ENCODE measurements at regions not wholly inside any gene's neighbourhood (a gene's known extent, or its start where the extent isn't known, plus 50 kb on each side); places are given as distances from the start of the nearest gene placed in this dataset.

GRCh38 chr4:180664766-180665368 lies 1578.3 kb upstream of the TENM3 start:
- Histone ChIP-seq H3K9ac (ENCODE audit: insufficient read length) (no peak overlapping the region), H3K36me3 (ENCODE audit: insufficient read depth, low read length) (no peaks in the 10 kb centered on the region), H3K4me3 (peak overlapping the region; percentile 72), H3K9me3 (ENCODE audit: low read depth, low read length) (no peaks in the 10 kb centered on the region), H3K27ac (0 out of 2 replicates have a peak overlapping the region, but pooled peaks have one; percentile 39)
- TF ChIP-seq POLR2AphosphoS5 (IDR thresholded peaks at IDR 0.05; ENCODE audit: borderline replicate concordance, low read depth, low read length) (no peak), EZH2 (IDR thresholded peaks at IDR 0.05) (no peak), FOXP2 (optimal IDR thresholded peaks at IDR 0.05; ENCODE audit: control extremely low read depth, extremely low read length, insufficient read depth) (no peak)
- DNase-seq (ENCODE audit: low read depth, low spot score), result peak; percentile 96

DNA sequence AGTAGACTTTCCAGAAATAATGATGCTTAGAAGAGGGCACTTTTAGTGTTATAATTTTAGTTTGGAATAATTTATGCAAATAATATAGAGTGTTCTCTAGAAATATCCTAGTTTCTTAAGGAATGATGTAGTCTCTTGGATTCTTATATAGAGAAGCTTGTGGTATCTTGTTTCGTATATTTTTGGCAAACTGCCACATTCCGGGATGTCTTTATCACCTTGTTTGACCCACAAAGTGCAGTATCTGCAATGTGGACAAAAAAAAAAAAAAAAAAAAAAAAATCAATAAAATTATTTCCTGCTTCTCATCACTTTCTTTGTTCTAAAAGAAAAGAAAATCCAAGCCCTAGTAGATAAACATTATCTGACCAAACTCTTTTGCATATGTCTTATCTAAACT lies 1577.7 kb upstream of the TENM3 start:
- TF ChIP-seq EZH2 (IDR thresholded peaks at IDR 0.05) (no peak), FOXP2 (optimal IDR thresholded peaks at IDR 0.05; ENCODE audit: control extremely low read depth, extremely low read length, insufficient read depth) (no peak), POLR2AphosphoS5 (IDR thresholded peaks at IDR 0.05; ENCODE audit: borderline replicate concordance, low read depth, low read length) (no peak)
- no peak for DNase-seq (ENCODE audit: low read depth, low spot score)
- H3K36me3 ChIP-seq (ENCODE audit: insufficient read depth, low read length), result no peaks in the 10 kb centered on the region

DNA sequence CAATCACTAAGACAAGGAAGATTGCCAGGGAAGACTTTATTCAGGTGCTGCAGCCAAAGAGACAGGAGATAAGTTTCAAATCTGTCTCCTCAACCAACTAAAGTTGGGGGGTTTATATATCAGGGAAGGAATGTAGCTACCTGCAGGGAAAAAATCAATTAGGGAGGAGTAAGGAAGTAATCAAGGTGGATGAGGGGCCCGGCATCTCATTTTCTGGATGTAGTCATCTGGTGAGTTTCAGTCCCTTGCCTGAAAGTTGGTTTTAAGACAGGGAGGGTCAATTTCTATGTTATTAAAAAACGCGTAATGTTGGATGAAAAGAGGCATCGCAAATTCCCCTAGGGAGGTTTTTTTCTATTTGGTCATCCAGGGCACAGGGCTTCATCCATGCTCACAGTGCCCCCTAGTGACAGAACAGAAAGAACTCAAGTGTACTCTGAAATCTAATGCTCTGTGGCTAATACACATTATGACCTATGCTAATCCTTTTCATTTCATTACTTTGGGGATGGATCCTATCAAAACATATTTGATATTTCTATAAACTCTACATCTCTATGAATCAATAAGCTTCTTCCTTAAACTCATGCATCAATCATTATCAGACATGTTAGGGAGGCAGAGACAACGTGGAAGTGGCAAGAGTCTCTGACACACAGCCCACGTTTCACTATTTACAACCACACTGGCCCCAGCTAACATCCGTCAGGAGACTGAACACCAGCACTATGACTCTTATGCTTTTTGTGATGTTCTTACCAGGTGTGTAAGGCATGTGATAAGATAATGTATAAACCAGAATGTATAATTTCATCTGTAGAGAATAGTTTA lies 1577.0 kb upstream of the TENM3 start:
- TF ChIP-seq EZH2 (IDR thresholded peaks at IDR 0.05) (no peak), FOXP2 (optimal IDR thresholded peaks at IDR 0.05; ENCODE audit: control extremely low read depth, extremely low read length, insufficient read depth) (no peak), POLR2AphosphoS5 (IDR thresholded peaks at IDR 0.05; ENCODE audit: borderline replicate concordance, low read depth, low read length) (no peak)
- Histone ChIP-seq H3K27ac (no peak overlapping the region), H3K9ac (ENCODE audit: insufficient read length) (no peak overlapping the region), H3K9me3 (ENCODE audit: low read depth, low read length) (no peaks in the 10 kb centered on the region), H3K4me3 (peak overlapping the region; percentile 48), H3K36me3 (ENCODE audit: insufficient read depth, low read length) (no peaks in the 10 kb centered on the region)
- DNase-seq (ENCODE audit: low read depth, low spot score), result no peak

More for the DNA sequence above, 1577.7 kb upstream of the TENM3 start:
- no peaks in the 10 kb centered on the region for H3K9me3 ChIP-seq (ENCODE audit: low read depth, low read length)
- H3K9ac ChIP-seq (ENCODE audit: insufficient read length), result no peak overlapping the region
- 0 out of 2 replicates have a peak overlapping the region, but pooled peaks have one; percentile 39 for H3K27ac ChIP-seq
- H3K4me3 ChIP-seq, result peak overlapping the region; percentile 72

GRCh38 chr4:180668732-180669131 lies 1574.5 kb upstream of the TENM3 start:
- TF ChIP-seq EZH2 (IDR thresholded peaks at IDR 0.05) (no peak), POLR2AphosphoS5 (IDR thresholded peaks at IDR 0.05; ENCODE audit: borderline replicate concordance, low read depth, low read length) (no peak), FOXP2 (optimal IDR thresholded peaks at IDR 0.05; ENCODE audit: control extremely low read depth, extremely low read length, insufficient read depth) (no peak)
- Histone ChIP-seq H3K9ac (ENCODE audit: insufficient read length) (no peak overlapping the region), H3K4me3 (no peak overlapping the region), H3K9me3 (ENCODE audit: low read depth, low read length) (no peaks in the 10 kb centered on the region), H3K27ac (no peak overlapping the region), H3K36me3 (ENCODE audit: insufficient read depth, low read length) (no peaks in the 10 kb centered on the region)
- DNase-seq (ENCODE audit: low read depth, low spot score), result no peak

DNA sequence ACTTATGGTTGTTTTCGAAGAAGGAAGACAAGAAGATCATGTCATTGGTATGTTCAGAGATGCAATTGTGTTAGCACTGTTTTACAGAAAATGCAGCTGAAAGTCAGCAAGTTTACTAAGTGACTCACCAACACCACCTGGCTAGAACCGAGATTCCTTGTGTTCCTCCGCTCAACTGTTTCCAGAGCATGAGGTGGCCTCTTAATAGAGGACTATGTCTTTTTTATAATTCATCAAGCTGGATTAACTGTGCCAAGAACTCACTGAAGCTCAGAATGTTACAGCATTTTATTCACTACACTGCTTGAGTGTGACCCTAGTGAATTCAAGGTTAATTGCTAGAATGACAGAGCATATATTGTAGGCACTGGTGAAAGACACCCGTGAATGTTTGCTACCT lies 1573.5 kb upstream of the TENM3 start:
- TF ChIP-seq EZH2 (IDR thresholded peaks at IDR 0.05) (no peak), POLR2AphosphoS5 (IDR thresholded peaks at IDR 0.05; ENCODE audit: borderline replicate concordance, low read depth, low read length) (no peak), FOXP2 (optimal IDR thresholded peaks at IDR 0.05; ENCODE audit: control extremely low read depth, extremely low read length, insufficient read depth) (no peak)
- no peak overlapping the region for H3K27ac ChIP-seq
- no peaks in the 10 kb centered on the region for H3K9me3 ChIP-seq (ENCODE audit: low read depth, low read length)
- no peak for DNase-seq (ENCODE audit: low read depth, low spot score)
- no peak overlapping the region for H3K9ac ChIP-seq (ENCODE audit: insufficient read length)
- no peak overlapping the region for H3K4me3 ChIP-seq
- H3K36me3 ChIP-seq (ENCODE audit: insufficient read depth, low read length), result no peaks in the 10 kb centered on the region

GRCh38 chr4:180674619-180675358 lies 1568.4 kb upstream of the TENM3 start:
- Histone ChIP-seq H3K9me3 (ENCODE audit: low read depth, low read length) (no peaks in the 10 kb centered on the region), H3K36me3 (ENCODE audit: insufficient read depth, low read length) (no peaks in the 10 kb centered on the region), H3K9ac (ENCODE audit: insufficient read length) (no peak overlapping the region), H3K4me3 (no peak overlapping the region), H3K27ac (no peak overlapping the region)
- TF ChIP-seq POLR2AphosphoS5 (IDR thresholded peaks at IDR 0.05; ENCODE audit: borderline replicate concordance, low read depth, low read length) (no peak), FOXP2 (optimal IDR thresholded peaks at IDR 0.05; ENCODE audit: control extremely low read depth, extremely low read length, insufficient read depth) (no peak), EZH2 (IDR thresholded peaks at IDR 0.05) (no peak)
- no peak for DNase-seq (ENCODE audit: low read depth, low spot score)

- Histone ChIP-seq H3K27ac (no peak overlapping the region), H3K4me3 (no peak overlapping the region), H3K9me3 (ENCODE audit: low read depth, low read length) (no peaks in the 10 kb centered on the region), H3K36me3 (ENCODE audit: insufficient read depth, low read length) (no peaks in the 10 kb centered on the region), H3K9ac (ENCODE audit: insufficient read length) (no peak overlapping the region)
- DNase-seq (ENCODE audit: low read depth, low spot score), result no peak
- TF ChIP-seq FOXP2 (optimal IDR thresholded peaks at IDR 0.05; ENCODE audit: control extremely low read depth, extremely low read length, insufficient read depth) (no peak), EZH2 (IDR thresholded peaks at IDR 0.05) (no peak), POLR2AphosphoS5 (IDR thresholded peaks at IDR 0.05; ENCODE audit: borderline replicate concordance, low read depth, low read length) (no peak)
These were observed 1567.9 kb upstream of the TENM3 start for GRCh38 chr4:180675359-180675650.

DNA sequence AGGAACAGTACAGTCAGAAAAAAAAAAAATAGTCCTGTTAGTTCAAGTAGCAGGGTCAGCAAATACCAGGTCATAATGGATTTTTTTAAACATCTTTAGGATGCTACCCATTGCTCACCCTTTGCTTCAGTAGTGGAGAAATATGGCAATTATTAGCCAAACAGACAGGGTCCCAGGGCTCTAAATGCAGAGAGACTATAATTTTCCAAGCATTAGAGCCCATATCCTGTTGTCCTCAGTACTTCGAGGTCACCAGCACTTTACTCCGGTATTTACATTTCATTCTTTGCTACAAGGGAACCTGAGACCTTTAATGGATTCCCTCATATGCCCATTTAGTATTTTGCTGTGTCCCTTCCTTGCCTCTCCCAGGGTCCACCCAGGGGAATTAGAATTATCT lies 1562.9 kb upstream of the TENM3 start:
- no peak overlapping the region for H3K9ac ChIP-seq (ENCODE audit: insufficient read length)
- no peaks in the 10 kb centered on the region for H3K9me3 ChIP-seq (ENCODE audit: low read depth, low read length)
- H3K27ac ChIP-seq, result no peak overlapping the region
- TF ChIP-seq EZH2 (IDR thresholded peaks at IDR 0.05) (no peak), FOXP2 (optimal IDR thresholded peaks at IDR 0.05; ENCODE audit: control extremely low read depth, extremely low read length, insufficient read depth) (no peak), POLR2AphosphoS5 (IDR thresholded peaks at IDR 0.05; ENCODE audit: borderline replicate concordance, low read depth, low read length) (no peak)
- no peak overlapping the region for H3K4me3 ChIP-seq
- H3K36me3 ChIP-seq (ENCODE audit: insufficient read depth, low read length), result no peaks in the 10 kb centered on the region
- DNase-seq (ENCODE audit: low read depth, low spot score), result no peak
